WTC11 (cell line): ENCODE measurements at regions not wholly inside any gene's neighbourhood (a gene's known extent, or its start where the extent isn't known, plus 50 kb on each side); places are given as distances from the start of the nearest gene placed in this dataset.

Experiments
- ATAC-seq: fragments of 200-7000 bp; cut with Tn5 transposase; 2 replicates; pipeline ENCODE4 v1.10.0; 2021; ENCODE audit warnings: mild to moderate bottlenecking, moderate library complexity
- CTCF ChIA-PET: fragments of 300-600 bp; sonication (Branson Sonifier 250); formaldehyde crosslinking; loops from one replicate; lab custom pipeline; 2021; ENCODE audit warnings: antibody characterized with exemption; lab: Charles Lee
- POLR2A ChIA-PET: fragments of 350-600 bp; sonication (Branson Sonifier 250); formaldehyde crosslinking; loops from one replicate; lab custom pipeline; 2021; ENCODE audit warnings: antibody characterized with exemption; lab: Charles Lee
- DNase-seq: peaks from one replicate; pipeline ENCODE4 v3.0.0; 2021; ENCODE audit warnings: low spot score
- H3K27ac Mint-ChIP-seq: 2 replicates; pipeline ENCODE4 v1.8.0; 2021; ENCODE audit warnings: mixed read lengths
- H3K27me3 Mint-ChIP-seq: 2 replicates; pipeline ENCODE4 v1.8.0; 2021; ENCODE audit warnings: low read depth, mild to moderate bottlenecking, moderate library complexity, mixed read lengths
- H3K36me3 Mint-ChIP-seq: 2 replicates; pipeline ENCODE4 v1.8.0; 2021; ENCODE audit warnings: mixed read lengths
- H3K4me1 Mint-ChIP-seq: 2 replicates; pipeline ENCODE4 v1.8.0; 2022; ENCODE audit warnings: mixed read lengths
- H3K4me3 Mint-ChIP-seq: 2 replicates; pipeline ENCODE4 v1.8.0; 2021; ENCODE audit warnings: mild to moderate bottlenecking, moderate library complexity, mixed read lengths
- H3K9me3 Mint-ChIP-seq: 2 replicates; pipeline ENCODE4 v1.8.0; 2021; ENCODE audit warnings: mixed read lengths
- AR ChIP-seq: fragments of 250-450 bp; sonication (Bioruptor Pico); IDR thresholded peaks from 2 replicates; pipeline ENCODE4 v1.9.0; 2021; ENCODE audit warnings: mild to moderate bottlenecking
- ATF2 ChIP-seq: sonication (generic); formaldehyde crosslinking; IDR thresholded peaks from 2 replicates; pipeline ENCODE4 v1.8.1; 2022; ENCODE audit warnings: low read depth, missing genetic modification reagents, borderline replicate concordance
- E2F1 ChIP-seq: sonication (generic); formaldehyde crosslinking; IDR thresholded peaks from 2 replicates; pipeline ENCODE4 v1.8.0; 2022; ENCODE audit warnings: mild to moderate bottlenecking, missing genetic modification reagents
- IRF1 ChIP-seq: sonication (generic); formaldehyde crosslinking; IDR thresholded peaks from 2 replicates; pipeline ENCODE4 v1.8.0; 2023; ENCODE audit warnings: missing genetic modification reagents
- NR2C2 ChIP-seq: sonication (generic); formaldehyde crosslinking; IDR thresholded peaks from 2 replicates; pipeline ENCODE4 v1.8.0; 2022; ENCODE audit warnings: mild to moderate bottlenecking, missing genetic modification reagents
- PRDM15 ChIP-seq: sonication (generic); formaldehyde crosslinking; IDR thresholded peaks from 2 replicates; pipeline ENCODE4 v1.8.0; 2022; ENCODE audit warnings: missing genetic modification reagents
- TEAD1 ChIP-seq: sonication (generic); formaldehyde crosslinking; IDR thresholded peaks from 2 replicates; pipeline ENCODE4 v1.8.0; 2022; ENCODE audit warnings: mild to moderate bottlenecking, missing genetic modification reagents
- TEAD4 ChIP-seq: sonication (generic); formaldehyde crosslinking; IDR thresholded peaks from 2 replicates; pipeline ENCODE4 v1.8.0; 2022; ENCODE audit warnings: mild to moderate bottlenecking, missing genetic modification reagents
- ZNF532 ChIP-seq: fragments of 250-450 bp; sonication (Bioruptor Pico); IDR thresholded peaks from 2 replicates; pipeline ENCODE4 v1.9.0; 2021; ENCODE audit warnings: mild to moderate bottlenecking, borderline replicate concordance

GRCh38 chr5:104659497-104659896 lies 1096.9 kb upstream of the NUDT12 start (continued):
- TF ChIP-seq E2F1: no peak
- no peak for TF ChIP-seq IRF1 (CRISPR knock-in tag)
- no peak for TF ChIP-seq ATF2 (CRISPR knock-in tag)
- TF ChIP-seq ZNF532 (CRISPR knock-in tag): no peak
- TF ChIP-seq AR (CRISPR knock-in tag): no peak
- TF ChIP-seq NR2C2 (CRISPR knock-in tag): no peak
- TF ChIP-seq TEAD1: no peak

- DNase-seq: no peak
- CTCF ChIA-PET: no interaction called here
These were observed 1089.8 kb upstream of the NUDT12 start for GRCh38 chr5:104652271-104652861.

More at GRCh38 chr5:104652271-104652861, 1089.8 kb upstream of the NUDT12 start:
- Mint-ChIP-seq H3K27me3 (peaks cover 97% of the 10 kb centered on the region), H3K36me3 (no peaks in the 10 kb centered on the region), H3K4me3 (no peak overlapping the region), H3K9me3 (no peaks in the 10 kb centered on the region), H3K27ac (no peak overlapping the region), H3K4me1 (peaks cover 9% of the 10 kb centered on the region)
- TF ChIP-seq PRDM15 (CRISPR knock-in tag): no peak
- no peak for TF ChIP-seq TEAD4 (CRISPR knock-in tag)
- peak; percentile 76 for ATAC-seq
- POLR2A ChIA-PET: no interaction called here
